GM06990 (cell line): ENCODE measurements at regions not wholly inside any gene's neighbourhood (a gene's known extent, or its start where the extent isn't known, plus 50 kb on each side); places are given as distances from the start of the nearest gene placed in this dataset.

Experiments used
- DNase-seq: peaks from one replicate; pipeline ENCODE4 v3.0.0-alpha.2; 2011; ENCODE audit not compliant: insufficient read length; ENCODE audit errors: extremely low read depth
- H3K27me3 ChIP-seq: replicated peaks from 2 replicates; pipeline ENCODE4 v1.6.0; 2011; ENCODE audit warnings: low read length; ENCODE audit not compliant: control insufficient read depth, insufficient read depth
- H3K36me3 ChIP-seq: 2 replicates; pipeline ENCODE4 v1.5.1; 2011; ENCODE audit warnings: low read length; ENCODE audit not compliant: control insufficient read depth, insufficient read depth
- H3K4me3 ChIP-seq: replicated peaks from 2 replicates; pipeline ENCODE4 v1.5.1; 2011; ENCODE audit warnings: low read depth, mild to moderate bottlenecking, control low read depth, low read length
- CTCF ChIP-seq: IDR thresholded peaks from 2 replicates; pipeline ENCODE4 v1.5.1; 2011; ENCODE audit warnings: low read length, control low read depth, mild to moderate bottlenecking, inconsistent platforms; ENCODE audit not compliant: insufficient read depth, poor library complexity, severe bottlenecking

GRCh38 chr11:33585586-33586209, 114.9 kb downstream of the C11orf91 start:
- no peak for TF ChIP-seq CTCF
- no peaks in the 10 kb centered on the region for H3K27me3 ChIP-seq
- no peak overlapping the region for H3K4me3 ChIP-seq
- no peaks in the 10 kb centered on the region for H3K36me3 ChIP-seq
- no peak for DNase-seq

- TF ChIP-seq CTCF, result no peak
- no peaks in the 10 kb centered on the region for H3K27me3 ChIP-seq
- no peak for DNase-seq
- no peak overlapping the region for H3K4me3 ChIP-seq
- H3K36me3 ChIP-seq, result no peaks in the 10 kb centered on the region
Measured at GRCh38 chr11:33582636-33583325, 117.8 kb downstream of the C11orf91 start.

GRCh38 chr11:33579101-33579500, 121.5 kb downstream of the C11orf91 start:
- TF ChIP-seq CTCF, result no peak
- DNase-seq, result no peak
- H3K36me3 ChIP-seq, result no peaks in the 10 kb centered on the region
- no peak overlapping the region for H3K4me3 ChIP-seq
- H3K27me3 ChIP-seq, result no peaks in the 10 kb centered on the region

GRCh38 chr11:33577204-33577603, 123.4 kb downstream of the C11orf91 start:
- Histone ChIP-seq H3K4me3 (no peak overlapping the region), H3K27me3 (no peaks in the 10 kb centered on the region), H3K36me3 (no peaks in the 10 kb centered on the region)
- TF ChIP-seq CTCF, result no peak
- no peak for DNase-seq

GRCh38 chr11:33575311-33575710, 125.3 kb downstream of the C11orf91 start:
- no peaks in the 10 kb centered on the region for H3K36me3 ChIP-seq
- H3K27me3 ChIP-seq, result no peaks in the 10 kb centered on the region
- DNase-seq, result peak; percentile 13
- no peak overlapping the region for H3K4me3 ChIP-seq
- no peak for TF ChIP-seq CTCF
